COLO668 (cell line): ENCODE measurements at regions not wholly inside any gene's neighbourhood (a gene's known extent, or its start where the extent isn't known, plus 50 kb on each side); places are given as distances from the start of the nearest gene placed in this dataset.
A peak's percentile ranks its signal among the peaks of the same experiment; 100 is the strongest.

Source experiments
- DNase-seq: peaks from one replicate; lab custom pipeline; 2025; ENCODE audit not compliant: unreplicated experiment; lab: John Stamatoyannopoulos, UW

DNA sequence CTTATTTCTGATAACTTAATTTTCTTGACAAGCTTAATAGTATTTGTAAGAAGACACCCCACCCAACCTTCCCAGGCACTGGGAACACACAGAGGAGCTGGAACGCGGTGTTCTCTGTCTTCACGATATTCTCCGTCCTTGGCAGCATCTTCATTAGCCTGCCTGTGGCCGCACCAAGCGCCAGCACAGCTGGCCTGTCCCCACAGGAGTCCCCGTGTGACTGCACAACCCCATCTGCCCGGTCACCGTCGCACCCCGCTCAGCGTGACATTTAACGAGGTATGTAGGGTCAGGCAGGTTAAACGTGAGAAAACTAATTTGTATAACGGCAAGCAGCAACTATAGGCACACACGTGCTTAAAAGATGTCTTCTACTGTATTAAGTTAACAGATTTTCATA is 293.3 kb downstream of the BRD1 start:
- no peak for DNase-seq

DNA sequence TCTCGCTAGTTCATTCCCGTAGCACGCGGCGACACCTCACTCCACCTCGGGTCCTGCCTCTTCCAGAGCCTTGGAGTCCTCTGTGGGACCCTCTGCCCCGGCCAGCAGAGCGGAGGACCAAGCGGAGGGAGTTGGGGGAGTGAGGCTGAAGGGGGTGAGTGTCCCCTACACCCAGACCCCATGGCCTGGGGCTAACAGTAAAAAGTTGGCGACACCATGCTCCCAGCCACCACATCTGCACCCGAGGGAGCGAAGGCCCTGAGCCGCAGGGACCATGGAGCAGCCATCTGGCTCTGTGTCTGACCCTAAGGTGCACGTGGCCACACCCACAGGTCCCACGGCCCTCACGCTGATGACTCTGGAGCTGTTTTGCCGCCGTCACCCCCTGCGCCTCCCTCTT is 293.8 kb downstream of the BRD1 start:
- DNase-seq = no peak

DNA sequence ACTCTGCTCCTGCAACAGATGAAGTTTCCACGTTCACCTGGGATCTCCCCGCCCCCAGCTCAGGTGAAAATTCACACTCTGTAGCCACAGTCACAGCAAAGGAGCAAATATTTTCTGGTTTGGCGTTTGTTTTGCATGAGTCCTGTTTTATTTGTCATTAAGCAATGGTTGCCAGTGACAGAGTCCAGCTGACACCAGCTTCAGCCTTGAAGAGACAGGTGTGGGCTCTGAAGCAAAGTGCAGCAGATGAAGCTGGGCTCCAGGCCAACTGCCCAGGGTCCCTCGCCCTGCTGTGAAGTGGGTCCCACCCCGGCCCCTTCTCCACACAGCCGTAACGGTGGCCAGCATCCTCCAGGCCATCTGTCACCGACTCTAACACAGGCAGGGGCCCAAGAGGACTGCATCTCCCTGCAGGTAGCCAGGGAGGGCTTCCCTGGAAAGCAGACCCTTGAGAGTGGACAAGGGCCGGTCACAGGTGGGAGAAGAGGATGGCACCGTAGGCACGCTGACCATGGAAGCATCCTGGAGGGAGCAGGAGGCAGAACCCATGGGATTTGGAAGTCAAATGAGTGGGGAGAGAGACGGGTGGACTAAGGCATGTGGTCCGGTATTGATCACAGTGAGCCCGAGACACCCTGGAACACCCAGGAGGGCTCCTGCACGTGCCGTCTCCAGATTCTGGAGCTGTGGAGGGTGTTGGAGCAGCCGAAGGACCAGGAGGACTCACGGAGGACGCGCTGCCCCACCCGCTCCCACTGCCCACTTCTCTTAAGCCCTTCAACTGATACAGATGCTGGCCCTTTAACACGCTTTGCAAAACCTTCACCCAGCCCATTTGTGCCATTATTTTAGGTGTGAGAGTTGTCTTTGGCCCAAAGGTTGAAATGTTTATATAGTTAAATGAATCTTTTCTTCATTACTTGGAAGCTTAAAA is 294.5 kb downstream of the BRD1 start:
- DNase-seq = peak; percentile 42

DNA sequence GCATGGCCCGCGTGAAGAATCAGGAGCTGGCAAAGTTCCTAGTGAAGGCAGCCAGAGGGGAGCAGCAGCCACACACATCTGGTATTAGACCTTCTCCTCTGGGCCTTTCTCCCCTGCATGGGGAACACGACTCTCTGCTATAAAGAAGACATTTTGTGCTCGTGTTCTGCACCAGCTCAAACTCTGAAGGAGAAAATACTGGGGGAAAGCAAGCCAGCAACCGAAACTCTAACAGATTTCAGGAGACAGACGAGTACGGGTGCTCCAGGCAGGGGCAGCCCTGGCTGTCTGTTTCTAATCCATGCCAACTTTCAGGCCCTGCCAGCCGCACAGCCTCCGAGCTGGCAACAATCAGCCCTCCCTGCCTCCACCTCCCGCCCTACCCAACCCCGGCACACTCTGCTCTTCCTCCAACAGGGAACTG is 296.3 kb downstream of the BRD1 start:
- no peak for DNase-seq

DNA sequence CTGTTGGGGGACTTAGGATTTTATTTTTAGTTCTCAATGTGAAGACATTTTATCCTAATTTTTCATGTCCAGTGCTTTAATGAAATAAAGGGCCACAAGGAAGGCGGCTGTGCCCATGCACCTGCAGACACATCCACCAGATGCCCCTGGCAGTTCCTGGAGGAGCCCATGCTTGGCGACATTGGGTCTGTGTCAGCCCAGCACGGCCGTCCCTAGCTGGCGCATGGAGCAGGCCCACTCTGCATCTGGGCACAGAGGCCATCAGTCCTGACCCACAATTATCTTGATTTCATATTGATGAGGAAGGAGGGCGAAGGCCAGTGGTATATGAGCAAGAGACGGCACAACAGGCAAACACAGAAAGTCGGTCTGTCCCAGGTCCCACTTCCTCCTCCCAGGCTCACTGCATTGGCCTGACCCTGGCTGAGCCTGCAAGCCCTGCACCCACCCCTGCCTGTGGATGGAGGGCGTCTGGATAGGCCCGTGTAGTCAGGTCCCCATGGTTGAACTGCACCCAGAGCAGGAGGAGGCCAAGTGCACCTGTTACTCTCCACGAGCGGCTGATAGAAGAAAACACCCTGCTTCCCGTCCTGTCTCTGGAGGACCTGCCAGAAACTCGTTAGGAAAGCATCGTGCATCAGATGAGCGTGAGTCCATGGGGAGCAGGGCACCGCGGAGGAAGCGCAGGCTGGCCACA is 296.9 kb downstream of the BRD1 start:
- DNase-seq = no peak

DNA sequence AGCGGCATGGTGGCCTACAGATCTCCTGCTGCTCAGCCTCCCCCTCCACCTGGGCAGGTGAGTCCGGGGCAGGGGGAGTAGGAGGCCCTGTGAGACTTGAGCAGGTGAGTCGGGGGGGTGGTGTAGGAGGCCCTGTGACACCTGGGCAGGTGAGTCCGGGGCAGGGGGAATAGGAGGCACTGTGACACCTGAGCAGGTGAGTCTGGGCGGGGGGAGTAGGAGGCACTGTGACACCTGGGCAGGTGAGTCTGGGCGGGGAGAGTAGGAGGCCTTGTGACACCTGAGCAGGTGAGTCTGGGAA is 299.3 kb downstream of the BRD1 start:
- DNase-seq = no peak

DNA sequence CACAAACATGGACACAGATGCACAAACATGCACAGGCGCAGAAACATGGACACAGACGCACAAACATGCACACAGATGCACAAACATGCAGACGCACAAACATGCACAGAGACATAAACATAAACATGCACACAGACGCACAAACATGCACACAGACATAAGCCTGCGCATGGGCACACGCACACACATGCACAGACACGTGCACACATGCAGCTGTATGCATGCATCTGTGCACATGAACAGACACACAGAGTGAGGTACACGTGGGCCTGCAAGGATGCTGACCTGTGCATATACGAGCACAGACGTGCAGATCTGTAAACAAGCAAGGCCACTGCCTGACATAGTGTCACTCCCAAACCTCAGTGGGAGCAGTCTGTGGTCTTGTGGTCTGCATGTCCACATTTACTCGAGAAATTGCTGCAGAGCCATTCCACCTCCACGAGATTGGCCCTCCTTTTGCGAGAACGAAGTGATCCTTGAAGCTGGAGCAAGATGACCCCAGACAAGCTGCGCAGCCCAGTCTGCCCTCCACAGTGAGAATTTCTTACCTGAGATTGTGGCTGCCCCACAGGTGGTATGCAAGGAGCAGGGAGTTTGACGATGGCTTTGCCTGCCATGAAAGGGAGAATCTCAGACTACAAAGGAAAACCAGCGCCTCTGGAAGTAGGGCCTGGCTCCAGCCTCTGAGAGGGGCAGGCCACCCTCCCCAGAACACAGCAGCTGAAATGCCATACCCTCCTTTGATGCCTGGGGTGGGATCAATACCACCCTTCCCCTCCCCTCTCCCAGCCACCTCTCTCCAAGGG is 299.9 kb downstream of the BRD1 start:
- no peak for DNase-seq

DNA sequence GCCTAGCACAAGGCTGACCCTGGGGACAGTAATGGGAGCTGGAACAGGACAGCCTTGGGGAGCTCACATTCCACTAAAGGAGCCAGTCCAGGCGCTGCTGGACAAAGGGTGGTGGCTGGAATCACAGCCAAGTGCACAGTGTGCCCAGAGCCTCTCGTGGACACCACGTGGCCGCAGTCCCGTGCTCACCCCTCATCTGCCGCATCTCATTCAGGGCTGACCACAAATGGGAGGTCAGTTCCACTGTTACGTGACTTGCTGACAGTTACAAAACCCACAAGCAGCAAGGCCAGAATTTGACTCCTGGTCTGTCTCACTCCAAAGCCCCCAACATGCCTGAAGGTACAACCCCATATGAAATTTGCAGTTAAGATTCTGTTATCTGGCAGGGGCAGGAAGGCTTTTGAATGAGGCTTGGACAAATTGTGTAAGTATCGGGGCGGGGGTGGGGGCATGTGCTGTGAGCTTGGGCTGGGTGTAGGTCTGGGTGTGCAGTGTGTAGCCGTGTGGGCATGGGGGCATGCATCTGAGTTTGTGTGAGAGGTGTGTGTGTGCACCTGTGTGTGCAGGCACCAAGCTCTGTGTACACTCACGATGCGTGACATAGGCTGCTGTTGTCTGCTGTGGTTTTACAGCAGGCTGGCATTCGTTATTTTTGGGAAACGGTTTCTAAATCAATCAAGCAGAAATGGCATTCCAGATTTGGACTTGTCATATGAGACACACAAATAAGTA is 301.7 kb downstream of the BRD1 start:
- no peak for DNase-seq

DNA sequence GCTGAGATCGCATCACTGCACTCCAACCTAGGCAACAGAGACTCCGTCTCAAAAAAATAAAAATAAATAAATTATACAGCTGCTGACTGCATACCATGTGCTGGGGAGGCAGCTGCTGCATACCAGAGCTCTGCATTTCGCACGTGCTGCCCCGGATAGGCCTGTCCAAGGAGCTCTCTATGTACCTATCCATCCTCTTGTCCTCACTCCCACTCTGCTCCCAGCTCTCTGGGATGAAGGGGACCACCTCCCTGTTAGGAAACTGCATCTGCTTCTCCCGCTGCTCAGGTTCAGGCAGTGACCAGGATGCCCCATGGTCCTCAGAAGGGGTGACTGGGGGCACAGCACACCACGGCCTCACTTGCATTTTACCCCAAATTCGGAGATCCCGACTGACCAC is 302.3 kb downstream of the BRD1 start:
- no peak for DNase-seq

DNA sequence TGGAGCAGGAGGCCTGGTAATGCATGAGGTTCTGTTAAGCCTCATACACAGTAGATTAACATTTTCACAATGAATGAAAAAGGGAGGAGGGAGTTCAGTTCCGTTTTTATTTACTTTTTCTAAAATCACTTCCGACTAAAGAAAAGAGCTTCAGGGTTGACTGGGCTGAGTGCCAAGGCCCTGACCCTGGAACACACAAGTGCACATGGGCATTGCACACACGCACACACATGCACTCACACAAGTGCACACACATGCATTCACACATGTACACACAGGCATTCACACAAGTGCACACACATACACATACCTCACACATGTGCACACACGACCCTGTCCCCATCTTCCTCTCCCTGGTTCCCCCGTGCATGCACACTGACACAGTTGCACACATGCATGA is 303.3 kb downstream of the BRD1 start:
- peak; percentile 15 for DNase-seq

DNA sequence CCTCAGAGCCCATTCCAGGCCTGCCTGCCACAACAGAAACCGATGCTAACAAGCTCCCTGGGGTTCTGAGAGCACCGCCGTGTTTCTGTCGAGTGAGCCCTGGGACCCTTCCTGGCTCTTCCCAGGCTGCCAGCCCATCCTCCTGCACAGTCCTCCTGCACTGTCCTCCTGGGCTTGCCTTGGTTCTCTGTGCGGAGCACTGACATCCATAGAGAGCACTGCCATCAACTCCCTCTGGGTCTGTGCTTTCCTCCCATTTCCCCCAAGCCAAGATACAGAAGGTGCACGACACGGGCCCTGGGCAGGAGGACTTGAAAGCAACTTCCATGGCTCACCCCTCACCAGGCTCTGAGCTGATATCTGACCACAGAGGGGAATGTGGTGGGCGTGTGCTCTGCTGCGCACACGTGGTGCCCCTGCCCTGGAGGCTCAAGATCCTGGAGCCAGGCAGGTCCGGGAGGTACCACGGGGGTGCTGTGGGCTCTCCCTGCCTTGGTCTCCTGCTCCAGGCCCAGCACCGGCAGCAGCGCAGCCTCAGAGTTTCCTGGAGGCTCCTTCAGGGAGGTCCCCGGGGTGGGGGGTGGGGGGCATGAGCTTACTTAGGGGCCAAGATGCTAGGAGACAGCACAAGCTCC is 304.2 kb downstream of the BRD1 start:
- no peak for DNase-seq

DNA sequence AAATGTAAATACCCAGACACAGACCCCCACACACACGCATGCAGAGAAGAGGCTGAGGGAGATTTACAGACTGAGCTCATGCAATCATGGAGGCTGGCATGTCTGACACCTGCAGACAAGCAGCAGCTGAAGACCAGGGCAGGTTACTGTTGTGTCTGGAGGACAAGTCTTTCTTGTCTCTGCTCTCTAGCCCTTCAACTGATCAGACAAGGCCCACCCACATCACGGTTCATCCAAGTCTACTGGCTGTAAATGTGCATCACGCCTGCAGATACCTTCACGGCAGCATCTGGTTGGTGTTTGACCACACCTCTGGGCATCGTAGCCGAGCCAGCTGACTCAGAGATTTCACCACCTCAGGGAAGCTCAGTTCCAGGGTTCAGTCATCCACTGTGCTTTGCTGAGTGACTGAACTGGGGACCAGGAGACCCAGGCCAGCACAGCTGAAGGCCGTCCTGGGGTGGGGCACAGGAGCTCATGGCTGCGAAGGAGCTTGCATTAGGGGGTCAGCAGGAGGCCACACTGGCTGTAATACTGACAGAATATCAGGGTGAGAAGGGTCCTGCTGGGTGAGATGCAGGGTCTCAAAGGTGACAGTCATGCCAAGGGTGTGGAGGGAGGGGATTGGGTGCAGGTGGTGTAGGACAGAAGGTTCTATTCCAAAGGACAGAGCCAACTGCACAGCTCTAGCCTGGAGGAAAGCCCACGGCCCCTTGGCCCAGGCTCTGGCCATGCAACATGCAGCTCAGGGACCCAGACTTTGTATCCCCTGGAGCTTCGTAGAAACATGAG is 304.9 kb downstream of the BRD1 start:
- DNase-seq = no peak

DNA sequence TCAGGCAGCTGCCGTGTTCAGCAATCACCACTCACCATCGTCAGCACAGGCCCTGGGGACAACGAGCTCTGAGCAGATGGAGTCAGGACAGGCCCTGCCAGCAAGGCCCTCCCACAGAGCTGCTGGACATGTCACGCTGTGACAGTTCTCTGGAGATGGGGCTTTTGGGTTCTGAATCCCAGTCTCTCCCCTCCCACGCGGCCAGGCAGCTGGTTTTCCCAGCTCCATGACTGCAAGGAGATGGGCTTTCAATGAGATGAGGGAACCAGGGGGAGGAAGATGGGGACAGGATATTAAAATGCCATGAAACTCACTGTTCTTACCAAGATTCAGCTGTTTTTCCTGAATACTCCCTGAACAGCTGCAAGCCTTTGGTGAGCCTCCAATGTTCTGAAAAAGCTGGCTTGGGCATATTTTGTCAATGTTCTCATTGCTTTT is 305.9 kb downstream of the BRD1 start:
- DNase-seq = no peak

DNA sequence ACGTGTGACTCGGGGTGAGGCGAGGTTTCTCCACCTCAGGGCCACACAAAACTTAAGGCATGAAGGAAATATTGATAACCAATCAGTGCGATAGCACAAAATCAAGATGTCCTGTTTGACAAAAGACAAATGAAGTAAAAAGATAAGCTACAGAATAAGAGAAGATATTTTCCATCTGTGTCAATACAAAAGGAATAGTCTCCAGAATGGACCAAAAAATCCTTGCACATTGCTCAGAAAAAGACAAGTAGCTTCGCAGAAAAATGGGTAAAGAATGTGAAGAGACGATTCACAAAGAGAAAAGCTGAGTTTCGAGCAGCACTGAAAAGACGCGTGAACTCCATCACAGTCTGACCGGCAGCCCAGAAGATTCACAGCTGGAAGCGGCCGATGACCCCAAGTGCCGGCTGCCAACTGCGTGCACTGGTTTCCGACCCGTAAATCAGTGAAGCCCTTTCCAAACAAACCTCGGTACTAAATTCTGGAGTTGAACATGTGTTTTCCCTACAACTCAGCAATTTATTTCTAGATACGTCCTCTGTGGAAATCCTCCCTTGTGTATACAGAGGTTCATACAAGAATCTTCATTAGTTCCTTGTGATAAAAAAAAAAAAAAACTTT is 308.4 kb downstream of the BRD1 start:
- no peak for DNase-seq

DNA sequence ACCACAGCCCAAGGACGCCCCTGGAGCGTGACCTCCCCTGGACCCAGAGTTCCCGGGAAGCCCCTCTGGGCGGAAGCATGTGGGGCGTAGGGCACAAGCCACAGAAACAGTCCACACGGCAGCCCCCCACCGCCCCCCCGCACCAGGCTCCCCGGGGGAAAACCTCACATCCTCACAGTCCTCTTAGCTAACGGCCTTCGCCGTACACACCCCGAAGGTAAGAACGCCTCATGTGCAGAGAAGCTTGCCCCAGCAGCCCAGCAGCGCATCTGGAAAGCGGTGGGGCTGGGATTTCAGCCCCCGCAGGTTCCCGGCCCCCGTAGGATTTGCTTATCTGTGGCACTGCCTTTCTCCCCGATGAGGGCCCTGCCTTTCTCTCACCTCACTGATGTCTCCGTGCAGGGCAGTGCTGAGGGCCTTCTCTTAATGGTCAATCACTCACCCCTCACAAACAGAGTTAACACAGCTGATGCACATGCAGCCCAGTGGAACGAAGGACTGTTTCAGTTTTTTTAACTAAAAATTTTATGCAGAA is 309.2 kb downstream of the BRD1 start:
- DNase-seq = no peak

DNA sequence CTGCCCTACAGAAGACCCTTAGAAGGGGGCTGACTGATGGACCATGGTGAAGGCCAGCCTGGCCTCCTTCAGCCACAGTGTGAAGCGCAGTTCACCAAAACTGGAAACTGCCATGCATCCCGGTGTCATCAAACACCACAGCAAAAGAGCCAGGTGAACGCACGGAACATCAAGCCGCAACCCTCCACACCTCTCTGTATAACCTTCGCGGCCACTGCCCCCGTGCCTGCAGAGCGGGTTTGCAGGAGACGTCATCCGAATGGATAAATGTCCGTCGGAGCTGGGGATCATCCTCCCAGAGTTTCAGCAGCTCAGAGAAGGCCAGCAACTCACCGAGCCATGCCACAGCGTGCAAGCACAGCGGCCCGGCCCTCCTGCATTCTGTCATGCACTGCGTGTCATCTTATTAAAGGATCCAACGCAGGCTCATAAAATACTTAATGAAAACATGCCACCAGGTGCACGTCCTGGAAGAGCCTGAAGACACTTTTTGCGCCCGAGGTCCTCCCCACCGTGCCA is 309.9 kb downstream of the BRD1 start:
- no peak for DNase-seq

DNA sequence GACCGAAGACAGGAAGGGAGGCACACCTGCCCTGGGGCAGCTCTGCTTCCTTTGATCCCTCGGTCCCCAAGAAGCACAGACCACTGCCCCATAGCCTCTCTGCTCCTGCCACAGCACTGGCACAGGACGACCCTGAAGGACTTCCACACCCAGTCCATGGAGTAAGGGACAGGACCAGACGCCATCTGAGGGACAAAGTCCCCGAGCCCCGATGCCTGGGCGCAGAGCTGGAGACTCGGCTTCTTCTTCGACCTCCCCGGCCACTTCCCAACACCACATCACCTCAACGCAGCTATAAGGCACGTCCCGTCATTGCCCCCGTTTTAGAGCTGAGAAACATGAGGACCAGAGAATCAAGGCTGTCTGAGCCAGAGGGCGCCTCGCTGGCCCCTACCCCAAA is 310.5 kb downstream of the BRD1 start:
- no peak for DNase-seq

DNA sequence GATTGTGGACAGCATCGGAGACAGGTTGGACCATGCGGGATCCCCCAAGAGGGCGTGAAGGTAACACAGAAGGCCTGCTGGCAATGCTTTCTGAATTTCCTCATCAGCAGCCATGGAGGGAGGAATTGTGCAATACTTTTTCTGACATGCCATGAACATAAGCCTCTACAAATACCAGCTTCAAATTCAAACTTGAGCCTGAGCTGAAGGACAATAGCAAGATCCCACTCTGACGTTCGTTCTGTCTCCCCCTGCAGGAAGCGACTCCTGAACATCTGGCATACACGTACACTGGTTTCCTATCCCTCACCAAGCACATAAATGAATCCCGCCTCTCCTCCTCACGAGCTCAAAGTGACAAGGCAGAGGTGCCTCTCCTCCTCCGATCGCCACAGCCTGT is 312.2 kb downstream of the BRD1 start:
- no peak for DNase-seq

DNA sequence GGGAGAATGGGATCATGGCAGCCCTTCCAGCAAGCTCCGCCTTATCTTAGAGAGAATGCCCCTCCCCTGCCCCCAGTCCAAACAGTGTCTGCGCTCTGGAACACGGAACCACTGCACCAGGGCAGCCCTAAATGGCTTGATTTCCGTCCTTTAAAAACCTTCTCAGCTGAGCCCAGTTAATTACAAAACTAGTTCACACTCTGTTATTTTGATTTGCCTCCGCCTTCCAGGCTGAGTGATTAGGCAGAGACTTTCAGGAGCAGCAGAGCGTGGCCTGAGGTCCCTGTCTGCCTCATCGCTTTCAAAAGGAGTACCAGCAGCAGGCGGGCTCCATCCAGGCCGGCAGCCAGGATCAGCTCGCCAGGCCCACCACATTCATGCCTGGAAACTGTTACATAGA is 313.0 kb downstream of the BRD1 start:
- DNase-seq = no peak
